OCI-LY7 (cell line): ENCODE measurements at regions not wholly inside any gene's neighbourhood (a gene's known extent, or its start where the extent isn't known, plus 50 kb on each side); places are given as distances from the start of the nearest gene placed in this dataset.
"Not testable (repeated sequence)": the region's sequence is repeated elsewhere in the genome, so short reads cannot be mapped to it uniquely, and the experiment has no call there.

ENCODE experiments used
- CTCF ChIP-seq: fragments of 200-600 bp; sonication (generic); conservative IDR thresholded peaks from 2 replicates; pipeline ENCODE4 v1.5.1; 2014; ENCODE audit warnings: mild to moderate bottlenecking, antibody characterized with exemption, low read length, moderate library complexity, mixed read lengths
- EZH2phosphoT487 ChIP-seq: fragments of 200-600 bp; sonication (generic); IDR thresholded peaks from 2 replicates; pipeline ENCODE4 v1.6.1; 2018; ENCODE audit warnings: low read depth, borderline replicate concordance, mild to moderate bottlenecking, mixed run types, antibody characterized with exemption, low read length, moderate library complexity, mixed read lengths

- not testable (repeated sequence) for TF ChIP-seq CTCF, EZH2phosphoT487
Observed at GRCh38 chr9:62877552-62877951, 1687.7 kb downstream of the SPATA31A7 start.
